ENCODE measurements at regions not wholly inside any gene's neighbourhood (a gene's known extent, or its start where the extent isn't known, plus 50 kb on each side); places are given as distances from the start of the nearest gene placed in this dataset.

- no peaks in the 10 kb centered on the region for H3K9me3 ChIP-seq (replicated peaks)
- no peak overlapping the region for H3K27ac ChIP-seq
- H3K4me3 ChIP-seq, result no peak overlapping the region
- H3K4me1 ChIP-seq (replicated peaks), result no peaks in the 10 kb centered on the region
- H3K36me3 ChIP-seq, result no peaks in the 10 kb centered on the region
- no peak for DNase-seq (ENCODE audit: low read depth in 1 of 2, low spot score in 2 of 2)
- peaks cover 6% of the 10 kb centered on the region; the same call in 1 of the 2 replicates for H3K27me3 ChIP-seq (replicated peaks)
Observed at GRCh38 chr2:192373754-192374153, 179.0 kb upstream of the TMEFF2 start.

- Histone ChIP-seq H3K36me3 (no peaks in the 10 kb centered on the region), H3K27ac (no peak overlapping the region)
Observed at GRCh38 chr2:192373221-192373620, 178.5 kb upstream of the TMEFF2 start.

DNA sequence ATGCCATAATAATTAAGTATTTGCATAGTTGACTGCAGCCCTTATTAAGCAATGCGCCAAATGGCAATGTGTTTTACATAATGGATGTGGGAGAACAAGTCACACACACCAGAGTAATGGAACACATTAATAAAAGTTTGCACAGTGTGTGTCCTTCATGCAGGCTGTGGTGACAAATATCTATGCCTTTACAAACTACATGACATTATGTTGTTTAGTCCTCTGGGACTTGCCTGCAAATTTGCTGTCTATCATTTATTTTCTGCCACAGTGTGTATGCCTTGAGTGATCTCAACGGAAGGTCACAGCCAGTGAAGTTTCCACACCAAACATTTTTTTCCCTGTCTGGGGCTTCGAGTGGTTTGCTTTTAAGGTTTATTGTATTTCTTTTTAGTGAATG lies 175.2 kb upstream of the TMEFF2 start:
- Histone ChIP-seq H3K9me3 (replicated peaks) (no peaks in the 10 kb centered on the region), H3K4me1 (replicated peaks) (no peaks in the 10 kb centered on the region), H3K27me3 (replicated peaks) (0 out of 2 replicates have a peak, but pooled peaks cover 2% of the 10 kb centered on the region), H3K36me3 (no peaks in the 10 kb centered on the region), H3K27ac (no peak overlapping the region), H3K4me3 (no peak overlapping the region)
- DNase-seq (ENCODE audit: low read depth in 1 of 2, low spot score in 2 of 2), result no peak

More at GRCh38 chr2:192373221-192373620, 178.5 kb upstream of the TMEFF2 start:
- H3K27me3 ChIP-seq (replicated peaks), result peaks cover 6% of the 10 kb centered on the region; the same call in 1 of the 2 replicates
- no peak overlapping the region for H3K4me3 ChIP-seq
- no peaks in the 10 kb centered on the region for H3K9me3 ChIP-seq (replicated peaks)
- DNase-seq (ENCODE audit: low read depth in 1 of 2, low spot score in 2 of 2), result no peak
- H3K4me1 ChIP-seq (replicated peaks), result no peaks in the 10 kb centered on the region

DNA sequence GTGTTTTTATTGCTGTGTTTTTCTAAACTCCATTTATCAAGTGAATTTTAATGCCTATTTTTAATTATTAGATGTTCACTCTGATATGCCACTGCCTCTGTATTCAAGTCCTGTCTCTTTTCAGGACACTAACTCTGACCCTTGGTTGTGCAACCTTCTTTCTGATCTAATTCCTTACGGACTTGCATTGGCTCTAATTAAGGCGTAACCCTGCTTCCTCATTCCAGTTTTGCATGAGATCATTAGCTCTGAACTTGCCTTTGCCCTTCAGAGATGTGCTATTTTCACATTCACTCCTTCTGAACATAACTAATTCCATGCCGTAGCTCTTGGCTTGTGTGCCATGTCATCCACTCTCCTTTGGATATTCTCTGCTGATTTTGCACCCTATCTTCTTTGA lies 162.5 kb upstream of the TMEFF2 start:
- H3K4me3 ChIP-seq, result no peak overlapping the region
- no peaks in the 10 kb centered on the region for H3K27me3 ChIP-seq (replicated peaks)
- H3K4me1 ChIP-seq (replicated peaks), result no peaks in the 10 kb centered on the region
- no peaks in the 10 kb centered on the region for H3K9me3 ChIP-seq (replicated peaks)
- DNase-seq (ENCODE audit: low read depth in 1 of 2, low spot score in 2 of 2), result no peak
- H3K36me3 ChIP-seq, result no peaks in the 10 kb centered on the region
- no peak overlapping the region for H3K27ac ChIP-seq

DNA sequence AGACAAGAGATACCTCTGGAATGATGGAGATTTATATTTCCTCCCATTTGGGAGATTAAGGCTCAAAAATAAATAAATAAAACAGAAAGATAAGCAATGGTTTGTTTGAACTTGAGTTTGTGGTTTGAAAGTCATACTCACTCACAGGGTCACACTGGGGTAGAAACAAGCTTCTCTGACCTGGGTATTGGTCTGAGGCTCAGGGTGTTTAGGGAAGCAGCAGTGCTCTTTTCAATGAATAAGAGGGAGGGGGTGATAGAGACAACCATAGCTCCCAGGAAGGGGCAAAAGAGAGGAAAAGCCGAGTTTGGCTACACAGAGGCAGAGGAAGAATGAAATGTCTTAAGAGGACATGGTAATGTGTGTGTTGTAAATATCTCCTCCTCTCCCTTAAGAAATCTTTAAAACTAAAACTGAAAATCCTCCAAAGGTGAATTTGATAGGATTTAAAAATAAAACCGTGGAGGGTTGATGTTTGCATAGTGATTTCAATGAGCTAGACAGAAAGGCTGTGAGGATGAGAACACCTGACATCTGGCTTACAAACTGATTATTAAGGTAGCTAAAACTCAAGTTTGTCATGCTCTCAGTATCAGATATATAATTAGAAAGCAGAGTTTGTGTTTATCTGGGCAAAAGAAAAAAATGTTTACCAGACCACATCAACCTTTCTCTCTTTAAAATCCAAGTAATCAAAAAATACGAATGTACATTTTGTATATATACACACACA lies 159.9 kb upstream of the TMEFF2 start:
- Histone ChIP-seq H3K36me3 (no peaks in the 10 kb centered on the region), H3K4me1 (replicated peaks) (no peaks in the 10 kb centered on the region), H3K4me3 (no peak overlapping the region), H3K27me3 (replicated peaks) (no peaks in the 10 kb centered on the region), H3K9me3 (replicated peaks) (no peaks in the 10 kb centered on the region), H3K27ac (no peak overlapping the region)
- no peak for DNase-seq (ENCODE audit: low read depth in 1 of 2, low spot score in 2 of 2)

DNA sequence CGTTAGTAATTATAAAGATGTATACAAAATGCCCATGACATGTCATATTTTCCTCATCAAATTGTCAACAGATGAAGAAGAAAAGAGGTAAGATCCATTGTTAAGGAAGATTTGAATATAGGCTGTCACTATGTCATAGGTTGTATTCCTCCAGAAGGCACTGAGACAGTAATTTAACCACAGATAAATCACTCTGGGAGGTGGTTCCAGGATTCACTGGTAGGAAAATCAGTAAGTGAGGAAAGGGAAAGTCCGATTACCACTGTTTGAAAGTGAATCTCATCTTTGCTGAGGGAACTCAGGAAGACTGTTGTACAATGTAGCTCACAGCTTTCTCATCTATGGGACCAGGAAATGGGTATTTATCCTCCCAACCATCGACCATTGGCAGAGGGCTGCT lies 152.8 kb upstream of the TMEFF2 start:
- Histone ChIP-seq H3K27me3 (replicated peaks) (no peaks in the 10 kb centered on the region), H3K27ac (no peak overlapping the region), H3K4me3 (no peak overlapping the region), H3K36me3 (no peaks in the 10 kb centered on the region), H3K9me3 (replicated peaks) (no peaks in the 10 kb centered on the region), H3K4me1 (replicated peaks) (no peaks in the 10 kb centered on the region)
- no peak for DNase-seq (ENCODE audit: low read depth in 1 of 2, low spot score in 2 of 2)

GRCh38 chr2:192345287-192345686 lies 150.6 kb upstream of the TMEFF2 start:
- Histone ChIP-seq H3K27ac (no peak overlapping the region), H3K9me3 (replicated peaks) (no peaks in the 10 kb centered on the region), H3K36me3 (no peaks in the 10 kb centered on the region), H3K4me1 (replicated peaks) (no peaks in the 10 kb centered on the region), H3K27me3 (replicated peaks) (no peaks in the 10 kb centered on the region), H3K4me3 (no peak overlapping the region)
- no peak for DNase-seq (ENCODE audit: low read depth in 1 of 2, low spot score in 2 of 2)

GRCh38 chr2:192333642-192334041 lies 138.9 kb upstream of the TMEFF2 start:
- peaks cover 5% of the 10 kb centered on the region; the same call in 1 of the 2 replicates for H3K27me3 ChIP-seq (replicated peaks)
- H3K36me3 ChIP-seq, result no peaks in the 10 kb centered on the region
- no peak overlapping the region for H3K27ac ChIP-seq
- no peak overlapping the region for H3K4me3 ChIP-seq
- H3K4me1 ChIP-seq (replicated peaks), result no peaks in the 10 kb centered on the region
- no peaks in the 10 kb centered on the region for H3K9me3 ChIP-seq (replicated peaks)
- no peak for DNase-seq (ENCODE audit: low read depth in 1 of 2, low spot score in 2 of 2)

GRCh38 chr2:192328297-192328696 lies 133.6 kb upstream of the TMEFF2 start:
- 0 out of 2 replicates have a peak, but pooled peaks cover 4% of the 10 kb centered on the region for H3K27me3 ChIP-seq (replicated peaks)
- no peak overlapping the region for H3K27ac ChIP-seq
- H3K36me3 ChIP-seq, result no peaks in the 10 kb centered on the region
- no peaks in the 10 kb centered on the region; the same call in 1 of the 2 replicates for H3K9me3 ChIP-seq (replicated peaks)
- DNase-seq (ENCODE audit: low read depth in 1 of 2, low spot score in 2 of 2), result no peak
- H3K4me3 ChIP-seq, result no peak overlapping the region
- H3K4me1 ChIP-seq (replicated peaks), result no peaks in the 10 kb centered on the region

GRCh38 chr2:192327576-192327975 lies 132.8 kb upstream of the TMEFF2 start:
- no peak overlapping the region for H3K27ac ChIP-seq
- H3K27me3 ChIP-seq (replicated peaks), result 0 out of 2 replicates have a peak, but pooled peaks cover 3% of the 10 kb centered on the region
- no peaks in the 10 kb centered on the region for H3K36me3 ChIP-seq
- H3K9me3 ChIP-seq (replicated peaks), result no peaks in the 10 kb centered on the region; the same call in 1 of the 2 replicates
- no peak overlapping the region for H3K4me3 ChIP-seq
- no peaks in the 10 kb centered on the region for H3K4me1 ChIP-seq (replicated peaks)
- no peak for DNase-seq (ENCODE audit: low read depth in 1 of 2, low spot score in 2 of 2)

DNA sequence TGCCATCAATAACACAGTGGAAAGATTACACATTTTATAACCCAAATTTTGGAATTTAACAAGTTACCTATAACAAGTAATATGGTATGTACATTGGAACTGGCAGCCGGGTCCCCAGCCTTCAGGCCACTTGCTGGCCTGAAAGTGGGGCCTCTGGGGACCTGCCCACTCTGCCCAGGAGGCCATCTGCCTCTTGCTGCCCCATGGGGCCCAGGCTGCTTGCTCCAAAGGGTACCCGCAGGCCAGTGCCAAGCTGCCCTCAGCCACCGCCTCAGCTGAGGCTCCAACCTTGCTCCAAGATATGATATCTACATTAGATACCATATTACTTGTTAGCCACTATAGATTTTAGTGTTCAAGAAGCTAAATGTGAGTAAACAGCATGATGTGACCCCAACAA lies 120.8 kb upstream of the TMEFF2 start:
- no peak for DNase-seq (ENCODE audit: low read depth in 1 of 2, low spot score in 2 of 2)
- Histone ChIP-seq H3K27me3 (replicated peaks) (no peaks in the 10 kb centered on the region), H3K9me3 (replicated peaks) (no peaks in the 10 kb centered on the region), H3K36me3 (no peaks in the 10 kb centered on the region), H3K4me1 (replicated peaks) (no peaks in the 10 kb centered on the region), H3K27ac (no peak overlapping the region), H3K4me3 (no peak overlapping the region)

DNA sequence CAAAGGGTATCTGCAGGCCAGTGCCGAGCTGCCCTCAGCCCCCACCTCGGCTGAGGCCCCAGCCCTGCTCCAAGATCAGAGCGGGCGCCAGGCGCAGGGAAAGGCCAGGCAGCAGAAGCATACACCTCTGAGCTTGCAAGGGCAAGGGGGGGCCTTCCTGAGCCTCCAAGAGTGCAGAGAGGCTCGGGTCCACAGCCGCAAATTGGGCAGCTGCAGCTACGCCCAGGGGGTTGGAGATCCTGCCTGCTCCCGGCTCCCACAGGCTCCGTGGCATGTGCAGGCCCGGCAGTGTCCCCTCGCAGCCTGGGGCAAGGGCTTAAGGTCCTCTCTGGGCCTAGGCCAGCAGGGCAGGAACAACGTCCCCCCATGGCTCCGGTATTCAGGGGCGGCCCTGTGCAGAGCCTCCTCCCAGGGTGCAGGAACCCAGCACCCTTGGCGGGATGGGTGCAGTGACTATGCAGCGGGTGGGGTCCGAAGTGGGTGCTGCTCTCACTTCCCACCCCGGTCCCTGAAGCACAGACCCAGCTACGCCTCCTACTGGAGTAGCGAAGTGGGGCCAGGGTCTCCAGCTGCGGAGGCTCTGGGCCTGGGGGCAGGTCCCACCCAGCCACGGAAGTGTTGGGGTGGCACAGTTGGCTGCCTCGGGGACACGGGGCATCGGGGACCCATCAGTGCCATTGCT lies 120.2 kb upstream of the TMEFF2 start:
- Histone ChIP-seq H3K4me3 (no peak overlapping the region), H3K4me1 (replicated peaks) (no peaks in the 10 kb centered on the region), H3K36me3 (no peaks in the 10 kb centered on the region), H3K9me3 (replicated peaks) (no peaks in the 10 kb centered on the region), H3K27me3 (replicated peaks) (no peaks in the 10 kb centered on the region), H3K27ac (no peak overlapping the region)
- peak in 1 of 2 experiments; percentile 30 for DNase-seq (ENCODE audit: low read depth in 1 of 2, low spot score in 2 of 2)

- H3K36me3 ChIP-seq, result no peaks in the 10 kb centered on the region
- no peak overlapping the region for H3K4me3 ChIP-seq
- no peaks in the 10 kb centered on the region for H3K9me3 ChIP-seq (replicated peaks)
- no peaks in the 10 kb centered on the region; the same call in 1 of the 2 replicates for H3K27me3 ChIP-seq (replicated peaks)
- no peak for DNase-seq (ENCODE audit: low read depth in 1 of 2, low spot score in 2 of 2)
- no peaks in the 10 kb centered on the region for H3K4me1 ChIP-seq (replicated peaks)
- H3K27ac ChIP-seq, result no peak overlapping the region
Observed at GRCh38 chr2:192313773-192314172, 119.0 kb upstream of the TMEFF2 start.

DNA sequence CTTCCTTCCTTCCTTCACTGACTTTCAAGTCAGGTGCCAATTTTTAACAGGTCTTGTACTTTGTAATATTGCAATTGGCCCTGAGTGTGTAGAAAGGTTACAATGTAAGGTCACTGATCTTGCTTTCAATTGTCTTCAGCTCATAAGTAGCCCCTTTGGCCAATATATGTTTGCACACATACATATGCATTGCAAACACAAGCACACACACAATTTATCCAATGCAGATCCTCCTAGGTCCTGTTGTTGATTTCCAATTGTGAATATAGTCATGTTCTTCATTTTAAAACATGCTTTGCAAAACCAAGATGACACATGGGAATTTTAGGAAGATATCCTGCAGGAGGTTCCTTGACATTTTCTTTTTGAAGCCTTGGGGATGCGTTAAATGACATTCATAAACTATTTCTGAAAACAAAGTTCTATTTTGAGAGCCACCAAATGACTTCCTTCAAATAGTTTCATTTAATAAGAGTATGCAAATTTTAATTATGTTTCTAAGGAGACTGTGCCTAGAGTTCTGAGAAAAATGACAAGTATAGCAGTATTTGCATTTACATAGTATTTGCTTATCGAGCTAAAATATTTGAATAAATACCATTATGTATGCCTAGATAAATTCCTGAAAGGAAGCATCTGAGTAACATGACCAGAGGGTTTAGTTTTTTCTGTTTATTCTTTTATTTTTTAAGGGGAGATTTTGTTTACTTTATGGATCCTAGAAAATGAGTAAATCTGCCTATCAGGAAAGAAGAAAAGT lies 117.1 kb upstream of the TMEFF2 start:
- H3K4me1 ChIP-seq (replicated peaks), result no peaks in the 10 kb centered on the region
- no peaks in the 10 kb centered on the region for H3K36me3 ChIP-seq
- H3K27me3 ChIP-seq (replicated peaks), result no peaks in the 10 kb centered on the region; the same call in none of the 2 replicates
- no peaks in the 10 kb centered on the region for H3K9me3 ChIP-seq (replicated peaks)
- no peak overlapping the region for H3K4me3 ChIP-seq
- no peak for DNase-seq (ENCODE audit: low read depth in 1 of 2, low spot score in 2 of 2)
- H3K27ac ChIP-seq, result no peak overlapping the region

Measured in SJSA1 (cell line).